Left lung (tissue), 4 donors: ENCODE measurements at regions not wholly inside any gene's neighbourhood (a gene's known extent, or its start where the extent isn't known, plus 50 kb on each side); places are given as distances from the start of the nearest gene placed in this dataset.

Experiments
- ATAC-seq: fragments of 200-7000 bp; cut with Tn5 transposase; one replicate; pipeline ENCODE4 v1.9.1; 2020; ENCODE audit warnings: moderate library complexity
- DNase-seq, 4 donors: peaks; one replicate each; pipeline ENCODE4 v3.0.0-alpha.2; 2013 to 2020
- H3K27ac ChIP-seq, 2 donors: fragments of 200-600 bp; sonication (generic) in 1 of 2; one replicate each; pipeline versions ENCODE4 v1.5.0 to v1.8.0; 2020 to 2021
- H3K27me3 ChIP-seq, 2 donors: fragments of 200-600 bp; sonication (generic) in 1 of 2; one replicate each; pipeline versions ENCODE4 v1.5.0 to v1.8.0; 2020 to 2021
- H3K36me3 ChIP-seq, 2 donors: fragments of 200-600 bp; sonication (generic) in 1 of 2; one replicate each; pipeline versions ENCODE4 v1.5.0 to v1.8.0; 2020 to 2021
- H3K4me1 ChIP-seq, 2 donors: fragments of 200-600 bp; one replicate each; pipeline ENCODE4 v1.8.0; 2021
- H3K4me3 ChIP-seq, 2 donors: fragments of 200-600 bp; sonication (generic) in 1 of 2; one replicate each; pipeline versions ENCODE4 v1.5.0 to v1.8.0; 2020 to 2021; ENCODE audit warnings: mild to moderate bottlenecking in 1 of 2
- H3K9me3 ChIP-seq, 2 donors: fragments of 200-600 bp; sonication (generic) in 1 of 2; one replicate each; pipeline versions ENCODE4 v1.5.0 to v1.8.0; 2020 to 2021
- CTCF ChIP-seq, 2 donors: fragments of 200-600 bp; sonication (generic) in 1 of 2; IDR thresholded peaks; one replicate each; pipeline versions ENCODE4 v1.5.0 to v1.8.0; 2021; ENCODE audit warnings: antibody characterized with exemption in 2 of 2
- intact Hi-C, 2 donors: fragments of 100-400 bp; cut with DNase I; formaldehyde crosslinking; loops; one replicate each; pipeline versions ENCODE4 v1.11.2 to v1.14.2; 2022
- donor health status: DM: no; HTN: yes; CAD: no.
- donor health status: DM: no; HTN: no; CAD: no.

GRCh38 chr6:18551228-18551627 is 164.1 kb downstream of the RNF144B start:
- DNase-seq (no peak), ATAC-seq (peak; percentile 33)
- TF ChIP-seq CTCF (IDR thresholded peaks at IDR 0.05) = no peak
- H3K27ac ChIP-seq = no peak overlapping the region
- intact Hi-C loops = no loop called here
- no peak overlapping the region for H3K4me3 ChIP-seq
- H3K27me3 ChIP-seq = no peaks in the 10 kb centered on the region
- H3K36me3 ChIP-seq = no peaks in the 10 kb centered on the region
- H3K4me1 ChIP-seq = no peaks in the 10 kb centered on the region
- H3K9me3 ChIP-seq = peaks cover 0 to 8% of the 10 kb centered on the region in 2 donors

- Histone ChIP-seq H3K27ac (no peak overlapping the region), H3K36me3 (no peaks in the 10 kb centered on the region), H3K4me3 (no peak overlapping the region), H3K27me3 (no peaks in the 10 kb centered on the region), H3K9me3 (no peaks in the 10 kb centered on the region), H3K4me1 (no peaks in the 10 kb centered on the region)
- TF ChIP-seq CTCF (IDR thresholded peaks at IDR 0.05) = no peak
- ATAC-seq (no peak), DNase-seq (no peak)
- intact Hi-C loops = no loop called here
These were observed 168.6 kb downstream of the RNF144B start for GRCh38 chr6:18555750-18556149.

- Histone ChIP-seq H3K9me3 (no peaks in the 10 kb centered on the region), H3K4me1 (no peaks in the 10 kb centered on the region), H3K27ac (no peak overlapping the region), H3K27me3 (no peaks in the 10 kb centered on the region), H3K4me3 (no peak overlapping the region), H3K36me3 (no peaks in the 10 kb centered on the region)
- DNase-seq = no peak
- no peak for TF ChIP-seq CTCF (IDR thresholded peaks at IDR 0.05)
- intact Hi-C loops = no loop called here
- peak; percentile 25 for ATAC-seq
These were observed 174.0 kb downstream of the RNF144B start for GRCh38 chr6:18561037-18561750.

- no peak for TF ChIP-seq CTCF (IDR thresholded peaks at IDR 0.05)
- Histone ChIP-seq H3K36me3 (no peaks in the 10 kb centered on the region), H3K27me3 (no peaks in the 10 kb centered on the region), H3K27ac (no peak overlapping the region), H3K9me3 (no peaks in the 10 kb centered on the region), H3K4me1 (no peaks in the 10 kb centered on the region), H3K4me3 (no peak overlapping the region)
- ATAC-seq (no peak), DNase-seq (peak in 1 of 4 donors; percentile 16)
- intact Hi-C loops = no loop called here
These were observed 175.6 kb downstream of the RNF144B start for GRCh38 chr6:18562726-18563125.

- no peaks in the 10 kb centered on the region for H3K4me1 ChIP-seq
- H3K36me3 ChIP-seq = no peaks in the 10 kb centered on the region
- TF ChIP-seq CTCF (IDR thresholded peaks at IDR 0.05) = no peak
- intact Hi-C loops = no loop called here
- no peak for DNase-seq
- ATAC-seq = no peak
- H3K9me3 ChIP-seq = no peaks in the 10 kb centered on the region
- peaks cover 0 to 3% of the 10 kb centered on the region in 2 donors for H3K27me3 ChIP-seq
- H3K4me3 ChIP-seq = no peak overlapping the region
- H3K27ac ChIP-seq = no peak overlapping the region
These were observed 177.6 kb downstream of the RNF144B start for GRCh38 chr6:18564775-18565174.
